Erythroblast (primary cell): ENCODE measurements at regions not wholly inside any gene's neighbourhood (a gene's known extent, or its start where the extent isn't known, plus 50 kb on each side); places are given as distances from the start of the nearest gene placed in this dataset.

Source experiments
- GATA1 ChIP-seq: IDR thresholded peaks from 2 replicates; pipeline ENCODE4 v1.6.1; 2011; ENCODE audit warnings: low read depth, mild to moderate bottlenecking, control low read depth, low read length, moderate library complexity
- POLR2A ChIP-seq: IDR thresholded peaks from 2 replicates; pipeline ENCODE4 v1.6.1; 2011; ENCODE audit warnings: mild to moderate bottlenecking, low read length

- TF ChIP-seq POLR2A: no peak
- TF ChIP-seq GATA1: no peak
Measured at GRCh38 chr4:188295899-188296298, 156.7 kb downstream of the TRIML1 start.
